Calu3 (cell line): ENCODE measurements at regions not wholly inside any gene's neighbourhood (a gene's known extent, or its start where the extent isn't known, plus 50 kb on each side); places are given as distances from the start of the nearest gene placed in this dataset.

Experiments used
- BruUV-seq: library from RNA; stranded (reverse); fragments of 400-500 nt; replicated peaks from 2 replicates; lab custom pipeline; 2021; lab: Mats Ljungman, UMichigan
- CTCF ChIA-PET: fragments of 300-600 bp; sonication (Branson Sonifier 250); formaldehyde crosslinking; loops from one replicate; lab custom pipeline; 2022; ENCODE audit warnings: antibody characterized with exemption; lab: Charles Lee
- DNase-seq: peaks from one replicate; pipeline ENCODE4 v3.0.0; 2022
- H3K27ac Mint-ChIP-seq: one replicate; pipeline ENCODE4 v1.8.0; 2022; ENCODE audit warnings: mixed read lengths; ENCODE audit not compliant: unreplicated experiment
- H3K27me3 Mint-ChIP-seq: one replicate; pipeline ENCODE4 v1.8.0; 2022; ENCODE audit warnings: mixed read lengths; ENCODE audit not compliant: unreplicated experiment
- H3K36me3 Mint-ChIP-seq: one replicate; pipeline ENCODE4 v1.8.0; 2022; ENCODE audit warnings: mild to moderate bottlenecking, moderate library complexity, mixed read lengths; ENCODE audit not compliant: insufficient read depth, unreplicated experiment
- H3K4me1 Mint-ChIP-seq: one replicate; pipeline ENCODE4 v1.8.0; 2022; ENCODE audit warnings: mild to moderate bottlenecking, low read depth, mixed read lengths; ENCODE audit not compliant: unreplicated experiment
- H3K4me3 Mint-ChIP-seq: one replicate; pipeline ENCODE4 v1.8.0; 2022; ENCODE audit warnings: mild to moderate bottlenecking, low read depth, moderate library complexity, mixed read lengths; ENCODE audit not compliant: unreplicated experiment
- H3K9me3 Mint-ChIP-seq: one replicate; pipeline ENCODE4 v1.8.0; 2022; ENCODE audit warnings: low read depth, mixed read lengths; ENCODE audit not compliant: unreplicated experiment
- intact Hi-C: fragments of 100-400 bp; cut with micrococcal nuclease; formaldehyde crosslinking; loops from one replicate; pipeline ENCODE4 v1.10.0; 2022; ENCODE audit not compliant: unreplicated experiment
- TF ChIP-seq, protein P1 (sequence below): fragments of 200-600 bp; IDR thresholded peaks from one replicate; pipeline ENCODE4 v1.8.0; 2022; ENCODE audit warnings: antibody characterized with exemption; ENCODE audit not compliant: unreplicated experiment

GRCh38 chr2:48140586-48140985 lies 173.9 kb upstream of the FOXN2 start:
- no peaks in the 10 kb centered on the region for H3K36me3 Mint-ChIP-seq
- no peak overlapping the region for H3K27ac Mint-ChIP-seq
- H3K9me3 Mint-ChIP-seq: no peaks in the 10 kb centered on the region
- TF ChIP-seq, protein P1, sequence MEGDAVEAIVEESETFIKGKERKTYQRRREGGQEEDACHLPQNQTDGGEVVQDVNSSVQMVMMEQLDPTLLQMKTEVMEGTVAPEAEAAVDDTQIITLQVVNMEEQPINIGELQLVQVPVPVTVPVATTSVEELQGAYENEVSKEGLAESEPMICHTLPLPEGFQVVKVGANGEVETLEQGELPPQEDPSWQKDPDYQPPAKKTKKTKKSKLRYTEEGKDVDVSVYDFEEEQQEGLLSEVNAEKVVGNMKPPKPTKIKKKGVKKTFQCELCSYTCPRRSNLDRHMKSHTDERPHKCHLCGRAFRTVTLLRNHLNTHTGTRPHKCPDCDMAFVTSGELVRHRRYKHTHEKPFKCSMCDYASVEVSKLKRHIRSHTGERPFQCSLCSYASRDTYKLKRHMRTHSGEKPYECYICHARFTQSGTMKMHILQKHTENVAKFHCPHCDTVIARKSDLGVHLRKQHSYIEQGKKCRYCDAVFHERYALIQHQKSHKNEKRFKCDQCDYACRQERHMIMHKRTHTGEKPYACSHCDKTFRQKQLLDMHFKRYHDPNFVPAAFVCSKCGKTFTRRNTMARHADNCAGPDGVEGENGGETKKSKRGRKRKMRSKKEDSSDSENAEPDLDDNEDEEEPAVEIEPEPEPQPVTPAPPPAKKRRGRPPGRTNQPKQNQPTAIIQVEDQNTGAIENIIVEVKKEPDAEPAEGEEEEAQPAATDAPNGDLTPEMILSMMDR: no peak
- DNase-seq: no peak
- H3K27me3 Mint-ChIP-seq: no peaks in the 10 kb centered on the region
- no TSS peak for BruUV-seq
- H3K4me1 Mint-ChIP-seq: no peaks in the 10 kb centered on the region
- no peak overlapping the region for H3K4me3 Mint-ChIP-seq
- CTCF ChIA-PET: interaction anchor here (0.7 kb wide), 1 partner anchor 142 kb away, joined by 4 read pairs; no protein-coding TSS in a partner anchor
- intact Hi-C loops: no loop called here

- TF ChIP-seq, protein P1: no peak
- no peaks in the 10 kb centered on the region for H3K27me3 Mint-ChIP-seq
- no peak for DNase-seq
- no peaks in the 10 kb centered on the region for H3K36me3 Mint-ChIP-seq
- CTCF ChIA-PET: interaction anchor here (1.5 kb wide), 1 partner anchor 361 kb away, joined by 5 read pairs; no protein-coding TSS in a partner anchor
- H3K9me3 Mint-ChIP-seq: no peaks in the 10 kb centered on the region
- no peaks in the 10 kb centered on the region for H3K4me1 Mint-ChIP-seq
- intact Hi-C loops: no loop called here
- no TSS peak for BruUV-seq
- no peak overlapping the region for H3K27ac Mint-ChIP-seq
- no peak overlapping the region for H3K4me3 Mint-ChIP-seq
These were observed 169.7 kb upstream of the FOXN2 start for GRCh38 chr2:48144777-48145176.

DNA sequence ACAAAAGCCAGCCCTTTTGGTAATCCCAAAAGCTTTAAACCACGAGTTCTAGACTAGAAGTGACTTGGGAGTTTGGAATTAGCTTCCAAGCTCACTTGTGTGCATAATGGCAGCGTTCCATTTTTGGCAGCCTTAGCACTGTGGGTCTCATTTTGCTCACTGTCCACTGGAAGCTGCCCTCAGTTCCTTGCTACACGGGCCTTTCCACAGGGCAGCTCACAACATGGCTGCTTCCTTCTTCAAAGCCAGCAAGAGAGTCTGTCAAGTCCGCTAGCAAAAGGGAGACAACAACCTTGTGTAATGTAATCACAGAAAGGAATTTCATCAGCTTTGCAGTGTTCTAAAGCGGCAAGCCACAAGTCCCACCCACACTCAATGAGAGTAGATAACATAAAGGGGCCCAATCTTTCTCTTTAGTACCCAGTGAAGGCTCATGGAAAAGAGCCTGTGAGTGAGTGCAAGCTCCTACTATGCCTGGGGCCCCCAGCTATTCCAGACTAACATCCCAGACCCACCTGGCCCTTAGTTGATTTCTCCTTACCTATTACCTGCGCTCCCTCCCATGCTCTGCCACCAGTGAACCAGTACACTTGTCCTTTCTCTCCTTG lies 168.5 kb upstream of the FOXN2 start:
- Mint-ChIP-seq H3K27me3 (no peaks in the 10 kb centered on the region), H3K9me3 (no peaks in the 10 kb centered on the region), H3K4me3 (no peak overlapping the region), H3K27ac (no peak overlapping the region), H3K36me3 (no peaks in the 10 kb centered on the region), H3K4me1 (no peaks in the 10 kb centered on the region)
- TF ChIP-seq, protein P1: no peak
- BruUV-seq: no TSS peak
- intact Hi-C loops: no loop called here
- CTCF ChIA-PET: interaction anchor here (0.6 to 1.5 kb wide), 2 partner anchors 362 to 732 kb away, joined by 5 read pairs; no protein-coding TSS in a partner anchor
- no peak for DNase-seq

DNA sequence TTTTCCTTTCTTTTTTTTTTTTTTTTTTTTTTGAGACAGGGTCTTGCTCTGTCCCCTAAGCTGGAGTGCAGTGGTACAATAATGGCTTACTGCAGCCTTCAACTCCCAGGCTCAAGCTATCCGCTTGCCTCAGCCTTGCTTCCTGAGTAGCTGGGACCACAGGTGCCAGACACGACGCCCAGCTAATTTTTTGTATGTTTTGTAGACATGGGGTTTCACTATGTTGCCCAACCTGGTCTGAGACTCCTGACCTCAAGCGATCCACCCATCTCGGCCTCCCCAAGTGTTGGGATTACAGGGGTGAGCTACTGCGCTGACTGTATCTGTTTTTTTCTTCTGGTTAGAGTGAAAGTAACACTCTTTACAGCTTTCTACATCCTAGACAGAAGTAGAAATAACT lies 167.9 kb upstream of the FOXN2 start:
- no peak for DNase-seq
- Mint-ChIP-seq H3K27me3 (no peaks in the 10 kb centered on the region), H3K27ac (no peak overlapping the region), H3K9me3 (no peaks in the 10 kb centered on the region), H3K4me3 (no peak overlapping the region), H3K36me3 (no peaks in the 10 kb centered on the region), H3K4me1 (no peaks in the 10 kb centered on the region)
- CTCF ChIA-PET: interaction anchor here (0.6 to 0.8 kb wide), 2 partner anchors 23 to 732 kb away, joined by 4 to 5 read pairs; no protein-coding TSS in a partner anchor
- BruUV-seq: no TSS peak
- intact Hi-C loops: no loop called here
- TF ChIP-seq, protein P1: no peak
